Peyer's patch (tissue), 4 donors: ENCODE measurements at regions not wholly inside any gene's neighbourhood (a gene's known extent, or its start where the extent isn't known, plus 50 kb on each side); places are given as distances from the start of the nearest gene placed in this dataset.

Experiments
- DNase-seq, 3 donors: peaks; one replicate each; pipeline ENCODE4 v3.0.0-alpha.2; 2017 to 2019
- H3K27ac ChIP-seq, 4 donors: fragments of 200-600 bp; sonication (generic); one replicate each; pipeline ENCODE4 v1.5.1; 2016 to 2019
- H3K27me3 ChIP-seq, 2 donors: fragments of 200-600 bp; sonication (generic); one replicate each; pipeline ENCODE4 v1.5.1; 2019
- H3K36me3 ChIP-seq, 3 donors: fragments of 200-600 bp; sonication (generic); one replicate each; pipeline ENCODE4 v1.5.1; 2016 to 2019
- H3K4me1 ChIP-seq, 4 donors: fragments of 200-600 bp; sonication (generic); one replicate each; pipeline ENCODE4 v1.5.1; 2016 to 2019
- H3K4me3 ChIP-seq, 4 donors: fragments of 200-600 bp; sonication (generic); 1 replicate in 3 of 4; 2 replicates in 1 of 4; pipeline ENCODE4 v1.5.1; 2016 to 2019; ENCODE audit warnings: mild to moderate bottlenecking in 1 of 4
- H3K9me3 ChIP-seq, 4 donors: fragments of 200-600 bp; sonication (generic); one replicate each; pipeline ENCODE4 v1.5.1; 2016 to 2019; ENCODE audit warnings: mild to moderate bottlenecking in 1 of 4
- POLR2A ChIP-seq, 2 donors: fragments of 450-650 bp; IDR thresholded peaks; one replicate each; pipeline ENCODE4 v1.5.1; 2017; ENCODE audit warnings: antibody characterized with exemption in 2 of 2, mild to moderate bottlenecking in 2 of 2, moderate library complexity in 2 of 2
- TF ChIP-seq, protein P1 (sequence below), 6 experiments: fragments of 450-650 bp in 4 of 6; fragments of 200-600 bp in 2 of 6; sonication (generic) in 1 of 6; IDR thresholded peaks; one replicate each; pipeline ENCODE4 v1.5.1; 2017 to 2019; ENCODE audit warnings: antibody characterized with exemption in 6 of 6, mild to moderate bottlenecking in 3 of 6, moderate library complexity in 1 of 6

- H3K4me3 ChIP-seq: no peak overlapping the region
- DNase-seq: no peak
- no peak overlapping the region for H3K27ac ChIP-seq
- no peaks in the 10 kb centered on the region for H3K9me3 ChIP-seq
- no peaks in the 10 kb centered on the region for H3K4me1 ChIP-seq
- no peak for TF ChIP-seq POLR2A (IDR thresholded peaks at IDR 0.05)
- TF ChIP-seq, protein P1, sequence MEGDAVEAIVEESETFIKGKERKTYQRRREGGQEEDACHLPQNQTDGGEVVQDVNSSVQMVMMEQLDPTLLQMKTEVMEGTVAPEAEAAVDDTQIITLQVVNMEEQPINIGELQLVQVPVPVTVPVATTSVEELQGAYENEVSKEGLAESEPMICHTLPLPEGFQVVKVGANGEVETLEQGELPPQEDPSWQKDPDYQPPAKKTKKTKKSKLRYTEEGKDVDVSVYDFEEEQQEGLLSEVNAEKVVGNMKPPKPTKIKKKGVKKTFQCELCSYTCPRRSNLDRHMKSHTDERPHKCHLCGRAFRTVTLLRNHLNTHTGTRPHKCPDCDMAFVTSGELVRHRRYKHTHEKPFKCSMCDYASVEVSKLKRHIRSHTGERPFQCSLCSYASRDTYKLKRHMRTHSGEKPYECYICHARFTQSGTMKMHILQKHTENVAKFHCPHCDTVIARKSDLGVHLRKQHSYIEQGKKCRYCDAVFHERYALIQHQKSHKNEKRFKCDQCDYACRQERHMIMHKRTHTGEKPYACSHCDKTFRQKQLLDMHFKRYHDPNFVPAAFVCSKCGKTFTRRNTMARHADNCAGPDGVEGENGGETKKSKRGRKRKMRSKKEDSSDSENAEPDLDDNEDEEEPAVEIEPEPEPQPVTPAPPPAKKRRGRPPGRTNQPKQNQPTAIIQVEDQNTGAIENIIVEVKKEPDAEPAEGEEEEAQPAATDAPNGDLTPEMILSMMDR (IDR thresholded peaks at IDR 0.05): no peak
- H3K36me3 ChIP-seq: no peaks in the 10 kb centered on the region
- H3K27me3 ChIP-seq: no peaks in the 10 kb centered on the region
These were observed 194.9 kb upstream of the HNMT start for GRCh38 chr2:137769406-137769805.

GRCh38 chr2:137770166-137770565 is 194.1 kb upstream of the HNMT start:
- Histone ChIP-seq H3K4me1 (no peaks in the 10 kb centered on the region), H3K27ac (no peak overlapping the region), H3K36me3 (no peaks in the 10 kb centered on the region), H3K9me3 (no peaks in the 10 kb centered on the region), H3K27me3 (no peaks in the 10 kb centered on the region), H3K4me3 (no peak overlapping the region)
- no peak for DNase-seq
- TF ChIP-seq, protein P1 (IDR thresholded peaks at IDR 0.05): no peak
- TF ChIP-seq POLR2A (IDR thresholded peaks at IDR 0.05): no peak

DNA sequence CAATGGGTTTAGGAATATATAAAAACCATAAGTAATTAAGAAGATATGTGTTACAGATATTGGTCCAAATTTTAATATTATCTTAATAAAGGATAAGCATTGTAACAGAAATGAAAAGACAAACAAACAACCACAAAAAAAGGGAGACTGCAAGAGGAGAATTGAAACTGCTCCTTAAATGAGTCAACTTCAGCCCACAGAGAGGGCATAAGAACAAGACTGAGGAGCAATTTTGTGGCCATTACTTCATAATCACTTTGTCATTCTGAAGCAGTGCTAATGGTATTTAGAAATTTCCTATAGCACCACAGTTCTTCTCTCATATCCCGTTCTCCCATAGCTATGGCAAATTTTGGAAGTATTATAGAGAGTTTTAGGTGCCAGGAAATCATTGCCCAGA is 193.2 kb upstream of the HNMT start:
- no peak overlapping the region for H3K4me3 ChIP-seq
- no peak for TF ChIP-seq POLR2A (IDR thresholded peaks at IDR 0.05)
- TF ChIP-seq, protein P1 (IDR thresholded peaks at IDR 0.05): no peak
- H3K27me3 ChIP-seq: no peaks in the 10 kb centered on the region
- H3K36me3 ChIP-seq: no peaks in the 10 kb centered on the region
- H3K27ac ChIP-seq: no peak overlapping the region
- no peaks in the 10 kb centered on the region for H3K4me1 ChIP-seq
- H3K9me3 ChIP-seq: no peaks in the 10 kb centered on the region
- DNase-seq: no peak

DNA sequence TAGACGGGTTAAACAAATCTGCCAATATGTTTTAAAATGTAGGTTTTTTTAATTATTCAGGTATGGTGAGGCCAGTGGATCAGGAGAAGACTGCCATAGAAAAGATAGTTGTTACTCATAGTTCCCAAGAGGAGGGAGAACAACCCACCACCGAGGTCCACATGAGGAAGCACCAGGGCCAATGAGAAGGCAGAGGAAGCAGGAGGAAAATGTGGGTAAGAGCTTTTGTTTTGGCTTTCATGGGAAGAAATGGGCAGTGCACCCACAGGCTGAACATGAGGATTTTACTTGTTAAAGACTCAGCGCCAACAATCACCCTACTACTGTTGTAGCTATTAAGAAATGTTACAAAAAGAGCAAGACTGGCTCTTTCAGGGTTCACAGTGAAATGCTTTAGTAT is 191.8 kb upstream of the HNMT start:
- TF ChIP-seq, protein P1 (IDR thresholded peaks at IDR 0.05): no peak
- TF ChIP-seq POLR2A (IDR thresholded peaks at IDR 0.05): no peak
- DNase-seq: no peak
- H3K9me3 ChIP-seq: no peaks in the 10 kb centered on the region
- no peaks in the 10 kb centered on the region for H3K27me3 ChIP-seq
- H3K4me1 ChIP-seq: no peaks in the 10 kb centered on the region
- H3K36me3 ChIP-seq: no peaks in the 10 kb centered on the region
- H3K4me3 ChIP-seq: no peak overlapping the region
- no peak overlapping the region for H3K27ac ChIP-seq

DNA sequence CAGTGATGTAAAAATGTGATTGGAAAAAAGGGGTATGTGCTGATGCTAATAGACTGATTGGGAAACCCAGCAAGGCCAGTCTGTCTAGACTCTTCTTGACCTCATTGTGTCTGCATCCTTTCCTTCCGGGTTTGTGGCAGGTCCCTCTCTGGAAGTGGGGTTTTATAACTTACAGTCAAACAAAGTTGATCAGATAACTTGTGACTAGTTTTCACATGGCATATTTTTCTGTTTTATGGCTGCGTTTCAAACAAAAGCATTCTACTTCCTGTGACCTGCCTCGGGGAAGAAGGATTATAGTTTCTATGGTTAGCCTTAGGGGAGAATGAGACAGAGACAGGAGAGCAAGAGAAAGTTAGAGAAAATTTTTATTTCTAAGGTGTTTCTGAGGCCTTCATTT is 188.7 kb upstream of the HNMT start:
- Histone ChIP-seq H3K4me1 (no peaks in the 10 kb centered on the region), H3K36me3 (no peaks in the 10 kb centered on the region), H3K4me3 (no peak overlapping the region), H3K9me3 (no peaks in the 10 kb centered on the region), H3K27ac (no peak overlapping the region), H3K27me3 (no peaks in the 10 kb centered on the region)
- DNase-seq: no peak
- TF ChIP-seq, protein P1 (IDR thresholded peaks at IDR 0.05): no peak
- no peak for TF ChIP-seq POLR2A (IDR thresholded peaks at IDR 0.05)

- DNase-seq: no peak
- Histone ChIP-seq H3K9me3 (no peaks in the 10 kb centered on the region), H3K36me3 (no peaks in the 10 kb centered on the region), H3K4me3 (no peak overlapping the region), H3K4me1 (no peaks in the 10 kb centered on the region), H3K27ac (no peak overlapping the region), H3K27me3 (no peaks in the 10 kb centered on the region)
- TF ChIP-seq, protein P1 (IDR thresholded peaks at IDR 0.05): no peak
- TF ChIP-seq POLR2A (IDR thresholded peaks at IDR 0.05): no peak
These were observed 187.6 kb upstream of the HNMT start for GRCh38 chr2:137776697-137777096.
